ENCODE measurements at regions not wholly inside any gene's neighbourhood (a gene's known extent, or its start where the extent isn't known, plus 50 kb on each side); places are given as distances from the start of the nearest gene placed in this dataset.
A peak's percentile ranks its signal among the peaks of the same experiment; 100 is the strongest.
"Not testable (repeated sequence)": the region's sequence is repeated elsewhere in the genome, so short reads cannot be mapped to it uniquely, and the experiment has no call there.

- peak; percentile 48 for DNase-seq (ENCODE audit: low read depth)
- no peak for TF ChIP-seq CTCF (IDR thresholded peaks at IDR 0.05; ENCODE audit: insufficient read depth, low read length)
Measured at GRCh38 chr3:106431721-106432120, 562.9 kb upstream of the CBLB start.

GRCh38 chr3:106435899-106436453, 567.2 kb upstream of the CBLB start:
- DNase-seq (ENCODE audit: low read depth), result no peak
- TF ChIP-seq CTCF (IDR thresholded peaks at IDR 0.05; ENCODE audit: insufficient read depth, low read length), result no peak
- H3K4me3 ChIP-seq (ENCODE audit: low read depth, low read length), result no peak overlapping the region

More at GRCh38 chr3:106431721-106432120, 562.9 kb upstream of the CBLB start:
- H3K4me3 ChIP-seq (ENCODE audit: low read depth, low read length), result no peak overlapping the region

GRCh38 chr3:106438887-106439286, 570.1 kb upstream of the CBLB start:
- TF ChIP-seq CTCF (IDR thresholded peaks at IDR 0.05; ENCODE audit: insufficient read depth, low read length), result no peak
- H3K4me3 ChIP-seq (ENCODE audit: low read depth, low read length), result no peak overlapping the region
- DNase-seq (ENCODE audit: low read depth), result no peak

- no peak for DNase-seq (ENCODE audit: low read depth)
- no peak for TF ChIP-seq CTCF (IDR thresholded peaks at IDR 0.05; ENCODE audit: insufficient read depth, low read length)
- H3K4me3 ChIP-seq (ENCODE audit: low read depth, low read length), result no peak overlapping the region
Measured at GRCh38 chr3:106440672-106441071, 571.9 kb upstream of the CBLB start.

GRCh38 chr3:106446271-106446670, 577.5 kb upstream of the CBLB start:
- TF ChIP-seq CTCF (IDR thresholded peaks at IDR 0.05; ENCODE audit: insufficient read depth, low read length), result no peak

GRCh38 chr3:106447723-106448301, 579.0 kb upstream of the CBLB start:
- TF ChIP-seq CTCF (IDR thresholded peaks at IDR 0.05; ENCODE audit: insufficient read depth, low read length), result no peak
- H3K4me3 ChIP-seq (ENCODE audit: low read depth, low read length), result no peak overlapping the region
- peak; percentile 67 for DNase-seq (ENCODE audit: low read depth)

More at GRCh38 chr3:106446271-106446670, 577.5 kb upstream of the CBLB start:
- no peak for DNase-seq (ENCODE audit: low read depth)
- H3K4me3 ChIP-seq (ENCODE audit: low read depth, low read length), result no peak overlapping the region

- DNase-seq (ENCODE audit: low read depth), result not testable (repeated sequence)
Measured at GRCh38 chr3:106448372-106448966, 579.7 kb upstream of the CBLB start.

More at GRCh38 chr3:106448372-106448966, 579.7 kb upstream of the CBLB start:
- not testable (repeated sequence) for H3K4me3 ChIP-seq (ENCODE audit: low read depth, low read length)
